GM10248 (cell line): ENCODE measurements at regions not wholly inside any gene's neighbourhood (a gene's known extent, or its start where the extent isn't known, plus 50 kb on each side); places are given as distances from the start of the nearest gene placed in this dataset.

Experiments used
- CTCF ChIA-PET: fragments of 300-600 bp; sonication (Branson Sonifier 250); formaldehyde crosslinking; extraction: SDS; loops from one replicate; lab custom pipeline; 2021; ENCODE audit warnings: antibody characterized with exemption; lab: Yijun Ruan, JAX
- POLR2A ChIA-PET: fragments of 350-650 bp; sonication (Branson Sonifier 250); formaldehyde crosslinking; extraction: SDS; loops from one replicate; lab custom pipeline; 2020; ENCODE audit warnings: antibody characterized with exemption; lab: Yijun Ruan, JAX
- DNase-seq: peaks from one replicate; pipeline ENCODE4 v3.0.0; 2012; ENCODE audit errors: extremely low spot score
- TF ChIP-seq, protein P1 (sequence below): IDR thresholded peaks from 2 replicates; pipeline ENCODE4 v1.5.1; 2012; ENCODE audit warnings: mild to moderate bottlenecking, low read depth; ENCODE audit errors: extremely low read depth, missing control alignments, control extremely low read depth

DNA sequence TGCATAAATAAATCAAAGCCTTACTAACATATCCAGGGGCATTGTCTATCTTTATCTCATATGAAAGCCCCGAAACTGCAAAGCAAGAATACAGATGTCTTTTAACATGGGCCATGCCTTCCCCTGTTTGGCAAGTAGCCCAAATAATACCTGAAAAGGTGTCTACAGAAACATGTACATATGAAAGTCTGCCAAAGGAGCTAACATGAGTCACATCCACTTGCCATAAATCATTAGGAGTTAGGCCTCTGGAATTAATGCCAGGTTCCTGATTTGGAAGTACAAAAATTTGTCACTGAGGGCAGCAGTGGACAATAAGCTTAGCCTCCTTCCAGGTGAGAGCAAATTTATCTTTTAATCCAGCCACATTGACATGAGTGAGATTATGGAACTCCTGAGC lies 85.5 kb upstream of the PGR start:
- no peak for DNase-seq
- TF ChIP-seq, protein P1, sequence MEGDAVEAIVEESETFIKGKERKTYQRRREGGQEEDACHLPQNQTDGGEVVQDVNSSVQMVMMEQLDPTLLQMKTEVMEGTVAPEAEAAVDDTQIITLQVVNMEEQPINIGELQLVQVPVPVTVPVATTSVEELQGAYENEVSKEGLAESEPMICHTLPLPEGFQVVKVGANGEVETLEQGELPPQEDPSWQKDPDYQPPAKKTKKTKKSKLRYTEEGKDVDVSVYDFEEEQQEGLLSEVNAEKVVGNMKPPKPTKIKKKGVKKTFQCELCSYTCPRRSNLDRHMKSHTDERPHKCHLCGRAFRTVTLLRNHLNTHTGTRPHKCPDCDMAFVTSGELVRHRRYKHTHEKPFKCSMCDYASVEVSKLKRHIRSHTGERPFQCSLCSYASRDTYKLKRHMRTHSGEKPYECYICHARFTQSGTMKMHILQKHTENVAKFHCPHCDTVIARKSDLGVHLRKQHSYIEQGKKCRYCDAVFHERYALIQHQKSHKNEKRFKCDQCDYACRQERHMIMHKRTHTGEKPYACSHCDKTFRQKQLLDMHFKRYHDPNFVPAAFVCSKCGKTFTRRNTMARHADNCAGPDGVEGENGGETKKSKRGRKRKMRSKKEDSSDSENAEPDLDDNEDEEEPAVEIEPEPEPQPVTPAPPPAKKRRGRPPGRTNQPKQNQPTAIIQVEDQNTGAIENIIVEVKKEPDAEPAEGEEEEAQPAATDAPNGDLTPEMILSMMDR, result no peak

DNA sequence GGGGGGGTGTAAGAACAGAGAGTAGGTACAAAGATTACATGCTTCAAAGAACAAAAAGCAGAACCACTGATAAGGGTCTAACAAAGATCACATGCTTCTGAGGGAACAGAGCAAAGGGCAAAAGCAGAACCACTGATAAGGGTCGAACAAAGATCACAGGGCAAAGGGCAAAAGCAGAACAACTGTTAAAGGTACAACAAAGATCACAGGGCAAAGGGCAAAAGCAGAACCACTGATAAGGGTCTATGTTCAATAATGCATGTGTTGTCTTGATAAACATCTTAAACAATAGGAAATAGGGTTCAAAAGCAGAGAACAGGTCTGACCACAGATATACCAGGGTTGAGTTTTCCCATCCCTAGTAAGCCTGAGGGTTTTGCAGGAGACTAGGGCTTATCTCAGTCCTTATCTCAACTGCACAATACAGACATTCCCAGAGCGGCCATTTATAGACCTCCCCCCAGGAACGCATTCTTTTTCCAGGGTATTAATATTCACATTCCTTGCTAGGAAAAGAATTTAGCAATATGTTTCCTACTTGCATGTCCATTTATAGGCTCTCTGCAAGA lies 81.9 kb upstream of the PGR start:
- ChIA-PET POLR2A (no interaction called here), CTCF (no interaction called here)
- no peak for DNase-seq
- TF ChIP-seq, protein P1, result no peak

More for the DNA sequence above, 85.5 kb upstream of the PGR start:
- POLR2A ChIA-PET, result no interaction called here
- CTCF ChIA-PET, result no interaction called here

DNA sequence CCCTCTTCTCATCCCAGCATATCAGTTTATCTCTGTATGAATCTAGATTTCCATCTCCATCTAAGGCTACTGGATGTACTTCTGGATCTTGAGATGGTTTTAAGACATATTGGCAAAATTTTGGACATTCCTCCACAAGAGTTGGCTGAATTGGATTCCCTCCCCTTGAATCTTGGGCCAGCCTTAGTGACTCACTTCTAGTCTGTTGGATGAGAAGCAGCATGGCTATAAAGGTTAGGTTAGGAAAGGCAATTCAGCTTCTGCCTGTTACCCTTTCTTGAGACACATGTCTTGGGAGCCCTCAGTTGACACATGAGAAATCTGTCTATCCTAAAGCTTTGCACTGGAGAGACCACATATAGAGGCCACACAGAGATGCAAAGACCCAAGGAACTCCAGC lies 73.0 kb upstream of the PGR start:
- TF ChIP-seq, protein P1, result no peak
- POLR2A ChIA-PET, result no interaction called here
- CTCF ChIA-PET, result interaction anchor here (1.3 kb wide), 1 partner anchor 10 kb away, joined by 3 read pairs; no protein-coding TSS in a partner anchor
- no peak for DNase-seq

DNA sequence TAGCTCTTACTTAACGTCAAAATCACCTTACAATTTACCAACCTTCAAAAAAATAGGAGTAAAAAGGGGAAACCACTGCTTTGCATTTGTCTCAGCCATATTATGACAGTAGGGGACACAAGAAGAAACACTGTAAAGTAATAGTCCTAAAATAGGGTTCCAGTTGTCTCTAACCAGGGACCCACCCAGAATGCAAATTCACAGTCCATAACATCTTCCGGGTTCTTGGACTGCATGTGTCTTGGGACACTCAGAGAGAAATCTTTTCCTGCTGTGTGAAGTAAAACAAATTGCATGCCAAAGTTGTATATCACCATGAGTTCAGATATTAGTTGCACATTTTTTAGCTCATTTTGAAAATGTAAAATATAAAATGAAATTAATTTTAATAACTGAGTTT lies 69.8 kb upstream of the PGR start:
- DNase-seq, result no peak
- CTCF ChIA-PET, result interaction anchor here (1.0 kb wide), 1 partner anchor 13 kb away, joined by 3 read pairs; no protein-coding TSS in a partner anchor
- POLR2A ChIA-PET, result no interaction called here
- TF ChIP-seq, protein P1, result no peak

DNA sequence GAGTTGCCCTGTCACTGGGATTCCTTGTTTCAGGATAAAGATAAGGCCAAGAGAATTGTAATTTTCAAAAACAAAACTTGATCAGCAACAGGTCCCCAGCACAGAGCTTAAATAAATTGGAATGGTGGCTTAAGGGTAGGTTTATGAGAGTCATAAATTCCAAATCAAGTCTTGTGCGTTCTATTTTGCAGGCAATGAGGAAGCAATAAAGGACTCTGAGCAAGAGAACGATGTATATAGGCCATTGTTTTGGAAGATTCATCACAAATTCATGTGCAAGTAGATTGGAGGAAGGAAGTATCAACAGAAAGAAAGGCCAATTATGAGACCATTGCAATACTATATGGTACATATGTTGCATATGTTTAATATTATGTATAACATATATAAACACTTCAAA lies 65.7 kb upstream of the PGR start:
- TF ChIP-seq, protein P1, result no peak
- POLR2A ChIA-PET, result no interaction called here
- DNase-seq, result no peak
- CTCF ChIA-PET, result interaction anchor here (1.3 kb wide), 1 partner anchor 9 kb away, joined by 3 read pairs; no protein-coding TSS in a partner anchor

DNA sequence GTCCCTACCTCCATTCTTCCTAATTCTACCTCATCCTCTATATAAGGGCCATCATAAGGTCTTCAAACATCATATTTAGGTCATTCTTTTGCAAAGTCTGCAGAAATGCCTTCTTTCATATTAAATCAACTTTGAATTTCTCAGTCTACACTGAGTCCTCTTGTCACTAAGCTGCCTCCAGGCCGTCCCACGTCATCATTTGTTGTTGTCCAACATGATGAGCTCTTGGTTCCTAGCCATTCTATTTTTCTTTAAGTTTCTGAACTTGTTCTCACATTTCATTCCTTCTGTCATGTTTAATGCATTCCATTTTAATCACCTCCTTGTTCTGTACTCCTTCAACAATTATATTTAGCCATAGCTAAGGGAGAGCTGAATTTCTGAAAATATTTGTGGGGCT lies 59.2 kb upstream of the PGR start:
- POLR2A ChIA-PET, result no interaction called here
- TF ChIP-seq, protein P1, result no peak
- CTCF ChIA-PET, result no interaction called here
- DNase-seq, result no peak
